ENCODE measurements at regions not wholly inside any gene's neighbourhood (a gene's known extent, or its start where the extent isn't known, plus 50 kb on each side); places are given as distances from the start of the nearest gene placed in this dataset.

- TF ChIP-seq GATA3 (IDR thresholded peaks at IDR 0.05; ENCODE audit: low read depth, low read length) (no peak), GATA2 (IDR thresholded peaks at IDR 0.05; ENCODE audit: low read depth, low read length) (no peak)
Measured at GRCh38 chr5:124806026-124806372, 59.6 kb upstream of the ZNF608 start.

Data from SH-SY5Y (cell line).